Smooth muscle cell (in vitro differentiated cells): ENCODE measurements at regions not wholly inside any gene's neighbourhood (a gene's known extent, or its start where the extent isn't known, plus 50 kb on each side); places are given as distances from the start of the nearest gene placed in this dataset.
"Not testable (repeated sequence)": the region's sequence is repeated elsewhere in the genome, so short reads cannot be mapped to it uniquely, and the experiment has no call there.

Experiments
- DNase-seq: peaks from one replicate; lab custom pipeline; 2025; ENCODE audit not compliant: unreplicated experiment; lab: John Stamatoyannopoulos, UW
- H2AFZ ChIP-seq: fragments of 200-600 bp; sonication (generic); 2 replicates; pipeline ENCODE4 v1.6.0; 2016; ENCODE audit warnings: antibody characterized with exemption, low read depth, mild to moderate bottlenecking
- H3F3A ChIP-seq: fragments of 200-600 bp; sonication (generic); 2 replicates; pipeline ENCODE4 v1.6.0; 2017; ENCODE audit warnings: antibody characterized with exemption, low read depth
- H3K27ac ChIP-seq: fragments of 200-600 bp; sonication (generic); 2 replicates; pipeline ENCODE4 v1.5.1; 2016; ENCODE audit warnings: low read depth, mild to moderate bottlenecking
- H3K27me3 ChIP-seq: fragments of 200-600 bp; sonication (generic); 2 replicates; pipeline ENCODE4 v1.6.1; 2016; ENCODE audit warnings: low read depth, mild to moderate bottlenecking
- H3K36me3 ChIP-seq: fragments of 200-600 bp; sonication (generic); 2 replicates; pipeline ENCODE4 v1.5.1; 2016; ENCODE audit warnings: low read depth
- H3K4me1 ChIP-seq: fragments of 200-600 bp; sonication (generic); 2 replicates; pipeline ENCODE4 v1.5.1; 2016; ENCODE audit warnings: low read depth
- H3K4me2 ChIP-seq: fragments of 200-600 bp; sonication (generic); 2 replicates; pipeline ENCODE4 v1.6.0; 2016; ENCODE audit warnings: mild to moderate bottlenecking
- H3K4me3 ChIP-seq: fragments of 200-600 bp; sonication (generic); 2 replicates; pipeline ENCODE4 v1.5.1; 2016; ENCODE audit warnings: mild to moderate bottlenecking
- H3K79me2 ChIP-seq: fragments of 200-600 bp; sonication (generic); 2 replicates; pipeline ENCODE4 v1.6.0; 2016; ENCODE audit warnings: low read depth, mild to moderate bottlenecking
- H3K9ac ChIP-seq: fragments of 200-600 bp; sonication (generic); 2 replicates; pipeline ENCODE4 v1.6.0; 2016; ENCODE audit warnings: low read depth
- H3K9me3 ChIP-seq: fragments of 200-600 bp; sonication (generic); replicated peaks from 2 replicates; pipeline ENCODE4 v1.5.1; 2016; ENCODE audit warnings: low read depth
- H4K20me1 ChIP-seq: fragments of 200-600 bp; sonication (generic); 2 replicates; pipeline ENCODE4 v1.6.0; 2016; ENCODE audit warnings: low read depth
- CTCF ChIP-seq: fragments of 200-600 bp; sonication (generic); IDR thresholded peaks from 2 replicates; pipeline ENCODE4 v1.5.1; 2017; ENCODE audit warnings: borderline replicate concordance, mild to moderate bottlenecking, antibody characterized with exemption; ENCODE audit not compliant: insufficient read depth, poor library complexity, severe bottlenecking
- WGBS: methylation state at CpG from one replicate; pipeline ENCODE4 v1.1.7; 2016; ENCODE audit warnings: low lambda C conversion rate; 5-methylcytosine and 5-hydroxymethylcytosine counted together

DNA sequence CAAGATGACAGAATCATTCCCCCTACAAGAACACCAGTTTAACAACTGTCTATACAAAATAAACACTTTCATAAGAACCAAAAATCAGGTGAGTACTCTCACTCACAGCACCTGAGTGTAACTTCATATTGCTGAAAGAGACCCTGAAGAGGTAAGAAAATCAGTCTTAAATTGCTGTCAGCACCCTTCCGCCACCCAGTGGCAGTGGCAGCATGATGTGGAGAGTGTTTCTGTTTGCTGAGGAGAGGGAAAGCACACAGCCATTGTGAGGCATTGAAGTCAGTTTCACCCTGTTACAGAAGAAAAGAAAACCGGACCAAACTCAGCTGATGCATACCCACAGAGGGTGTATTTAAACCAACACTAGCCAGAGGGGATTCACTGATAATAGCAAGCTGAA, 1240.8 kb upstream of the CRIM1 start:
- Histone ChIP-seq H3K9me3 (no peaks in the 10 kb centered on the region), H3K4me3 (no peak overlapping the region), H3K4me1 (no peaks in the 10 kb centered on the region), H3K79me2 (no peaks in the 10 kb centered on the region), H3K36me3 (no peaks in the 10 kb centered on the region), H3F3A (no peaks in the 10 kb centered on the region), H3K9ac (no peak overlapping the region), H3K27ac (no peak overlapping the region), H4K20me1 (no peaks in the 10 kb centered on the region), H3K4me2 (no peak overlapping the region), H3K27me3 (no peaks in the 10 kb centered on the region), H2AFZ (no peak overlapping the region)
- no peak for DNase-seq
- no peak for TF ChIP-seq CTCF
- WGBS, result 42% methylated on average over 2 of the region's 2 CpGs

DNA sequence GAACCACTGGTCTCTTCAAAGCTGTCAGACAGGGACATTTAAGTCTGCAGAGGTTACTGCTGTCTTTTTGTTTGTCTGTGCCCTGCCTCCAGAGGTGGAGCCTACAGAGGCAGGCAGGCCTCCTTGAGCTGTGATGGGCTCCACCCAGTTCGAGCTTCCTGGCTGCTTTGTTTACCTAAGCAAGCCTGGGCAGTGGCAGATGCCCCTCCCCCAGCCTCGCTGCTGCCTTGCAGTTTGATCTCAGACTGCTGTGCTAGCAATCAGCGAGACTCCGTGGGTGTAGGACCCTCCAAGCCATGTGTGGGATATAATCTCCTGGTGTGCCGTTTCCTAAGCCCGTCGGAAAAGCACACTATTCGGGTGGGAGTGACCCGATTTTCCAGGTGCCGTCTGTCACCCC, 1243.2 kb upstream of the CRIM1 start:
- H3K4me2 ChIP-seq, H3K36me3 ChIP-seq, DNase-seq, H3K4me1 ChIP-seq, H3K79me2 ChIP-seq, H3K27ac ChIP-seq, H3K4me3 ChIP-seq, H3F3A ChIP-seq, H3K9me3 ChIP-seq, H4K20me1 ChIP-seq, H2AFZ ChIP-seq, H3K27me3 ChIP-seq, H3K9ac ChIP-seq: not testable (repeated sequence)
- WGBS, result 79% methylated on average over 7 of the region's 10 CpGs

DNA sequence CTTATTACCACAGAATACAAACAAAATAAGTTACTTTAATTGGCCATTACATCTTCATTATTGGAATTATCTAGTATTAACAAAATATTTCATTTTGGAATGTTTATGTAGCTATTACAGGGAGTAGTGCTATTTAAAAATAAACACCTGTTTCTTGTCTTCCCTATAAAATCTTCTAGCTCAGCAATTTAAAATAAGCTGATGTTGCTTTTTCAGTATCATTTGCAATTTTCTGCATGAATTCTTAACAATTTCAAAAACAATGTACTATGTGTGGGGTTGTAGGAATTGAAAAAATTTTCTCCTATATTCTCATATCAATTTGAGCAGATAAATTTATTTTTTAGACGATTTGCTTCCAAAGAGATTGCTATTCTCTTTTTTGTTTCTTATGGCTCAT, 1251.3 kb upstream of the CRIM1 start:
- H3K27ac ChIP-seq, result no peak overlapping the region
- no peak for DNase-seq
- H3K79me2 ChIP-seq, result no peaks in the 10 kb centered on the region
- H4K20me1 ChIP-seq, result no peaks in the 10 kb centered on the region
- no peaks in the 10 kb centered on the region for H3K36me3 ChIP-seq
- 74% methylated on average over 1 of the region's 1 CpG for WGBS
- no peaks in the 10 kb centered on the region for H3K9me3 ChIP-seq
- no peak for TF ChIP-seq CTCF
- no peak overlapping the region for H3K4me3 ChIP-seq
- H3K4me2 ChIP-seq, result no peak overlapping the region
- H3F3A ChIP-seq, result no peaks in the 10 kb centered on the region
- no peak overlapping the region for H3K9ac ChIP-seq
- no peaks in the 10 kb centered on the region for H3K27me3 ChIP-seq
- no peak overlapping the region for H2AFZ ChIP-seq
- no peaks in the 10 kb centered on the region for H3K4me1 ChIP-seq

DNA sequence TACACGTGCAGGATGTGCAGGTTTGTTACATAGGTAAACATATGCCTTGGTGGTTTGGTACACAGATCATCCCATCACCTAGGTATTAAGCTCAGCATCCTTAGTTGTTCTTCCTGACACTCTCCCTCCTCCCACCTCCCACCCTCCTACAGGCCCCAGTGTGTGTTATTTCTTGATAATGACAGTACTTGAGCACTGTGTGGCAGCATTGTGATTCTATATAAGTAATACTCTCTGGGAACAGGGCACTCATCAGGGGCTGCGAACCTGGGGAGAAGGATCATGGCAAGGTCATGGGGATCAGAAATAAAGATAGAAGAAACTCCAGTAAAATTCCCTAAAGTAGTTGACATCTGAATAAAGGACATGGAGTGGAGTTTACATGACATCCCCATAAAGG, 1256.2 kb upstream of the CRIM1 start:
- H3F3A ChIP-seq, result no peaks in the 10 kb centered on the region
- no peak overlapping the region for H3K27ac ChIP-seq
- H3K9me3 ChIP-seq, result no peaks in the 10 kb centered on the region
- 81% methylated on average over 2 of the region's 2 CpGs for WGBS
- DNase-seq, result no peak
- no peaks in the 10 kb centered on the region for H3K36me3 ChIP-seq
- H3K27me3 ChIP-seq, result no peaks in the 10 kb centered on the region
- H4K20me1 ChIP-seq, result no peaks in the 10 kb centered on the region
- no peak overlapping the region for H3K4me3 ChIP-seq
- H3K4me2 ChIP-seq, result no peak overlapping the region
- H3K9ac ChIP-seq, result no peak overlapping the region
- H2AFZ ChIP-seq, result no peak overlapping the region
- no peak for TF ChIP-seq CTCF
- H3K79me2 ChIP-seq, result no peaks in the 10 kb centered on the region
- H3K4me1 ChIP-seq, result no peaks in the 10 kb centered on the region
